Osteocyte (in vitro differentiated cells): ENCODE measurements at regions not wholly inside any gene's neighbourhood (a gene's known extent, or its start where the extent isn't known, plus 50 kb on each side); places are given as distances from the start of the nearest gene placed in this dataset.

Source experiments
- DNase-seq: peaks from one replicate; pipeline ENCODE4 v3.0.0; 2021; ENCODE audit warnings: mixed read lengths; ENCODE audit not compliant: unreplicated experiment; ENCODE audit errors: extremely low spot score
- H3K27ac Mint-ChIP-seq: one replicate; pipeline ENCODE4 v1.8.0; 2021; ENCODE audit warnings: mild to moderate bottlenecking, mixed read lengths; ENCODE audit not compliant: unreplicated experiment
- H3K27me3 Mint-ChIP-seq: one replicate; pipeline ENCODE4 v1.8.0; 2021; ENCODE audit warnings: mixed read lengths; ENCODE audit not compliant: unreplicated experiment
- H3K36me3 Mint-ChIP-seq: one replicate; pipeline ENCODE4 v1.8.0; 2021; ENCODE audit warnings: mixed read lengths; ENCODE audit not compliant: unreplicated experiment
- H3K4me1 Mint-ChIP-seq: one replicate; pipeline ENCODE4 v1.8.0; 2021; ENCODE audit warnings: mixed read lengths; ENCODE audit not compliant: unreplicated experiment
- H3K4me3 Mint-ChIP-seq: one replicate; pipeline ENCODE4 v1.8.0; 2021; ENCODE audit warnings: mild to moderate bottlenecking, moderate library complexity, mixed read lengths; ENCODE audit not compliant: unreplicated experiment
- H3K9me3 Mint-ChIP-seq: one replicate; pipeline ENCODE4 v1.8.0; 2021; ENCODE audit warnings: mixed read lengths; ENCODE audit not compliant: unreplicated experiment
- TF ChIP-seq, protein P1 (sequence below): fragments of 200-600 bp; sonication (generic); IDR thresholded peaks from 2 replicates; pipeline ENCODE4 v1.5.0; 2021; ENCODE audit warnings: antibody characterized with exemption, mild to moderate bottlenecking, moderate library complexity

DNA sequence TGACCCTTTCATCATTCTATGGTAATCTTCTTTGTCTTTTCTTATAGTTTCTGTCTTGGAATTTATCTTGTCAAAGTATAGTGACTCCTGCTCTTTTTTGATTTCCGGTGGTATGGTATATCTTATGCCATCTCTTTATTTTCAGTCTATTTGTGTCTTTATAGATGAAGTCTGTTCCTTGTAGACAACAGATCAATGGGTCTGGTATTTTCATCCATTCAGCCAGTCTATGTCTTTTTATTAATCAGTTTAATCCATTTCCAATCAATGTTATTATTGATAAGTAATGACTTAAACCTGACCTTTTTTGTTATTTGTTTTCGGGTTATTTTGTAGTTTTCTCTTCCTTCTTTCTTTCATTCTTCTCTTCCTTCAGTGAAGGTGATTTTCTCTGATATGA, 495.9 kb upstream of the PCDH9 start:
- Mint-ChIP-seq H3K27ac (no peak overlapping the region), H3K9me3 (peaks cover 21% of the 10 kb centered on the region), H3K27me3 (no peaks in the 10 kb centered on the region), H3K4me3 (no peak overlapping the region), H3K4me1 (no peaks in the 10 kb centered on the region), H3K36me3 (peaks cover 9% of the 10 kb centered on the region)
- no peak for DNase-seq
- TF ChIP-seq, protein P1, sequence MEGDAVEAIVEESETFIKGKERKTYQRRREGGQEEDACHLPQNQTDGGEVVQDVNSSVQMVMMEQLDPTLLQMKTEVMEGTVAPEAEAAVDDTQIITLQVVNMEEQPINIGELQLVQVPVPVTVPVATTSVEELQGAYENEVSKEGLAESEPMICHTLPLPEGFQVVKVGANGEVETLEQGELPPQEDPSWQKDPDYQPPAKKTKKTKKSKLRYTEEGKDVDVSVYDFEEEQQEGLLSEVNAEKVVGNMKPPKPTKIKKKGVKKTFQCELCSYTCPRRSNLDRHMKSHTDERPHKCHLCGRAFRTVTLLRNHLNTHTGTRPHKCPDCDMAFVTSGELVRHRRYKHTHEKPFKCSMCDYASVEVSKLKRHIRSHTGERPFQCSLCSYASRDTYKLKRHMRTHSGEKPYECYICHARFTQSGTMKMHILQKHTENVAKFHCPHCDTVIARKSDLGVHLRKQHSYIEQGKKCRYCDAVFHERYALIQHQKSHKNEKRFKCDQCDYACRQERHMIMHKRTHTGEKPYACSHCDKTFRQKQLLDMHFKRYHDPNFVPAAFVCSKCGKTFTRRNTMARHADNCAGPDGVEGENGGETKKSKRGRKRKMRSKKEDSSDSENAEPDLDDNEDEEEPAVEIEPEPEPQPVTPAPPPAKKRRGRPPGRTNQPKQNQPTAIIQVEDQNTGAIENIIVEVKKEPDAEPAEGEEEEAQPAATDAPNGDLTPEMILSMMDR, result no peak

DNA sequence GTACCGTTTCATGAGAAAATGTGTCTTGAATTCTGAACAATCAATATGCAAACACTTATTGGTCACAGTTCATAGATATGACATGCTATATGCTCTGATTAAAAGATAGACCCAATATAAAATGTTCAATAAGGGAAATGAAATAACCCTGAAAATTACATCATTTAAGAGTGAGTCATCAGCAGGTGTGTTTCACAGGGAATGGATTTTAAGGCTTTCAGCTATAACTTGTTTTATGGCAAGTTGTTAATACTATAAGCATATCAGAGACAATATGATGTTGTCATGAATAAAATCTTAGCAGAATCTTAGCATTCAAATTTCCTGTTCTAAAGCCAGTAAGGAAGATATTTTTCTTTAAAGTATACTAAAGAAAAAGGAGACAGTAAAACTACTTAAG, 483.4 kb upstream of the PCDH9 start:
- H3K27me3 Mint-ChIP-seq, result no peaks in the 10 kb centered on the region
- no peaks in the 10 kb centered on the region for H3K4me1 Mint-ChIP-seq
- H3K4me3 Mint-ChIP-seq, result no peak overlapping the region

DNA sequence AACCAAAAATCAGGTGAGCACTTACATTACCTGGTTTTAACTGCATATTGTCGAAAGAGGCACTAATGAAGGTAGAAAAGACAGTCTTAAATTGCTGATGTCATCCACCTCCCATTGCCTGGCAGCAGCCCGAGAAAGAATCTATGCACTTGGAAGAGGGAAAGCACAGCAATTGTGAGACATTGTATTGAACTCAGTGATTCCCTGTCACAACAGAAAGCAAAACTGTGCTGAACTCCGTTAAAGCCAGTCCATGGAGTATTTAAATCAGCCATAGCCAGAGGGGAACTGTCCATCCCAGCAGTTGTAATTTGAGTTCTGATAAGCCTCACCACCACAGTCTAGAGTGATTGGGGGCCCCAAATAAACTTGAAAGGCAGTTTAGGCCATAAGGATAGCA, 466.6 kb upstream of the PCDH9 start:
- Mint-ChIP-seq H3K27ac (no peak overlapping the region), H3K36me3 (no peaks in the 10 kb centered on the region), H3K4me3 (no peak overlapping the region), H3K27me3 (peaks cover 3% of the 10 kb centered on the region), H3K9me3 (no peaks in the 10 kb centered on the region), H3K4me1 (no peaks in the 10 kb centered on the region)
- TF ChIP-seq, protein P1, result no peak
- no peak for DNase-seq

More for the DNA sequence above, 483.4 kb upstream of the PCDH9 start:
- TF ChIP-seq, protein P1, result no peak
- no peak for DNase-seq
- Mint-ChIP-seq H3K36me3 (no peaks in the 10 kb centered on the region), H3K9me3 (peaks cover 14% of the 10 kb centered on the region), H3K27ac (no peak overlapping the region)

DNA sequence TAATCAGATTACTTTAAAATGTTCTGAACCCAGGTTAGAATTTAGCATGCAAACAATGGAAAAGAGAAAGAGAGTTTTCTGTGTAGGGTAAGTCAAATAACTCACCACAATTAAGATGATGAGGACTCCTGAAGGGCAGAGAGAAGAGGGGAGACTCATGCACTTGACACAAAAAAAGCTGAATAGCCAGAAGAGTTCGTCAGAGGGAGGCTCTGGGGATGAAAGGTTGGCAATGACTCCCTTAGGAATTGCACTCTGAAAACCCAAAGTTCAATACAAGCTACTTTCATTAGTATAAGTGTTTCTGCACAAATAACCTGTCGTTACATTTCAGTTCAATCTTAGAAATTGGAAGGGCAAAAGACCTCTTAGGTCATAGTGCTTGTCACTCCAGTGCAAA, 434.4 kb upstream of the PCDH9 start:
- Mint-ChIP-seq H3K4me3 (no peak overlapping the region), H3K27ac (no peak overlapping the region), H3K27me3 (peaks cover 2% of the 10 kb centered on the region), H3K4me1 (no peaks in the 10 kb centered on the region), H3K36me3 (no peaks in the 10 kb centered on the region), H3K9me3 (no peaks in the 10 kb centered on the region)
- no peak for DNase-seq
- TF ChIP-seq, protein P1, result no peak

DNA sequence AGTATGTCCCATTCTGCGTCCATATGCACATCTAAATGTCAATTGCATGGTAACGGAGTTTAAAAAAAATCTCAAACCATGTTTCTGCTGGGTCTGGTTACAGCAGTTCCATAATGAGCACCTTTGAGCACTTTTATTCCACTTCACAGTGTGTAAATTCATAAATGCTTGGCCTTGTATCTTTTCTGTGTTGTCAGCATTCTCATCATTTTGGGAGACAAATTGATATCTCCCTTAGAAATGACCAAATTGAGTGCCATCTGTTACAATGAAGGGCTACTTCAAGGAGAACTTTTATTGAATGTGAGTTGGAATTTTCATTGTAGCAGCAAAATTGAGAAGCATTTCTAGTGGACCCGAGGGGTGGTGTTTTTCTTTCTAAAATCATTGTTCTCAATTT, 432.9 kb upstream of the PCDH9 start:
- TF ChIP-seq, protein P1, result no peak
- no peaks in the 10 kb centered on the region for H3K9me3 Mint-ChIP-seq
- no peak overlapping the region for H3K4me3 Mint-ChIP-seq
- H3K27ac Mint-ChIP-seq, result no peak overlapping the region
- no peaks in the 10 kb centered on the region for H3K27me3 Mint-ChIP-seq
- no peak for DNase-seq
- H3K36me3 Mint-ChIP-seq, result no peaks in the 10 kb centered on the region
- no peaks in the 10 kb centered on the region for H3K4me1 Mint-ChIP-seq
